Upper lobe of left lung (tissue), 6 donors: ENCODE measurements at regions not wholly inside any gene's neighbourhood (a gene's known extent, or its start where the extent isn't known, plus 50 kb on each side); places are given as distances from the start of the nearest gene placed in this dataset.

Experiments
- ATAC-seq, 2 donors: fragments of 200-7000 bp; cut with Tn5 transposase; one replicate each; pipeline ENCODE4 v1.9.1; 2022; ENCODE audit warnings: mild to moderate bottlenecking in 2 of 2, moderate library complexity in 2 of 2; ENCODE audit not compliant: low FRiP score in 2 of 2
- DNase-seq, 2 donors: peaks; one replicate each; pipeline ENCODE4 v3.0.0-alpha.2; 2019 to 2020
- H3K27ac ChIP-seq, 4 donors: fragments of 200-600 bp; sonication (generic); one replicate each; pipeline ENCODE4 v1.5.1; 2016 to 2019
- H3K27me3 ChIP-seq, 4 donors: fragments of 200-600 bp; sonication (generic); one replicate each; pipeline ENCODE4 v1.5.1; 2017 to 2019
- H3K36me3 ChIP-seq, 4 donors: fragments of 200-600 bp; sonication (generic); one replicate each; pipeline ENCODE4 v1.5.1; 2016 to 2019
- H3K4me1 ChIP-seq, 4 donors: fragments of 200-600 bp; sonication (generic); one replicate each; pipeline ENCODE4 v1.5.1; 2018 to 2019
- H3K4me3 ChIP-seq, 4 donors: fragments of 200-600 bp; sonication (generic); one replicate each; pipeline ENCODE4 v1.5.1; 2017 to 2019; ENCODE audit warnings: mild to moderate bottlenecking in 2 of 4, moderate library complexity in 1 of 4
- H3K9me3 ChIP-seq, 4 donors: fragments of 200-600 bp; sonication (generic); one replicate each; pipeline ENCODE4 v1.5.1; 2018 to 2019
- EP300 ChIP-seq, 4 donors: sonication (generic); formaldehyde crosslinking; IDR thresholded peaks; one replicate each; pipeline ENCODE4 v1.5.1; 2017; ENCODE audit warnings: antibody characterized with exemption in 4 of 4, control low read depth in 2 of 4
- POLR2A ChIP-seq, 4 donors: fragments of 450-650 bp; IDR thresholded peaks; one replicate each; pipeline ENCODE4 v1.5.1; 2016 to 2017; ENCODE audit warnings: antibody characterized with exemption in 4 of 4, mild to moderate bottlenecking in 2 of 4
- POLR2AphosphoS5 ChIP-seq, 2 donors: sonication (generic); formaldehyde crosslinking; IDR thresholded peaks; one replicate each; pipeline ENCODE4 v1.5.1; 2017; ENCODE audit warnings: antibody characterized with exemption in 2 of 2
- WGBS, 2 donors: methylation state at CpG; one replicate each; pipeline ENCODE4 v1.1.5; 2017 to 2018; 5-methylcytosine and 5-hydroxymethylcytosine counted together
- TF ChIP-seq, protein P1 (sequence below), 6 experiments: fragments of 450-650 bp in 4 of 6; fragments of 200-600 bp in 2 of 6; sonication (generic) in 2 of 6; IDR thresholded peaks; one replicate each; pipeline ENCODE4 v1.5.1; 2016 to 2019; ENCODE audit warnings: antibody characterized with exemption in 6 of 6
- donor health status: DM: no; HTN: no; CAD: no; lungs with moderate emphysema.
- donor health status: DM: no; HTN: yes; CAD: no; lungs with severe emphysema.

DNA sequence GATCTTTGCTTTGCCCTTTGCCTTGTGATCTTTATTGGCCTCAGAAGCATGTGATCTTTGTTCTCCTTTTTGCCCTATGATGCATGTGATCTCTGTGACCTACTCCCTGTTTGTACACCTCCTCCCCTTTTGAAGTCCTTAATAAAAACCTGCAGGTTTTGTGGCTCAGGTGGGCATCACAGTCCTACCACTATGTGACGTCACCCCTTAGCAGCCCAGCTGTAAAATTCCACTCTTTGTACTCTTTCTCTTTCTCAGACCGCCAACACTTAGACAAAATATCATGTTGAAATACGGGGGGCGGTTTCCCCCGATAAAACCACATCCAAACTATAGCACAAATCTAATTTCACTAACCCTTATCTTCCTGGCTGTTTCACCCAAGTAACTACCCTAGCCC lies 76.7 kb upstream of the RAPGEF4 start:
- DNase-seq: no peak
- WGBS, 2 donors: 92% methylated on average over 5 of the region's 5 CpGs
- H3K4me1 ChIP-seq: no peaks in the 10 kb centered on the region
- H3K9me3 ChIP-seq: peaks cover 0 to 11% (median 2%) of the 10 kb centered on the region in 4 donors
- H3K27me3 ChIP-seq: no peaks in the 10 kb centered on the region
- H3K27ac ChIP-seq: no peak overlapping the region
- no peak for TF ChIP-seq POLR2AphosphoS5 (IDR thresholded peaks at IDR 0.05)
- TF ChIP-seq, protein P1, sequence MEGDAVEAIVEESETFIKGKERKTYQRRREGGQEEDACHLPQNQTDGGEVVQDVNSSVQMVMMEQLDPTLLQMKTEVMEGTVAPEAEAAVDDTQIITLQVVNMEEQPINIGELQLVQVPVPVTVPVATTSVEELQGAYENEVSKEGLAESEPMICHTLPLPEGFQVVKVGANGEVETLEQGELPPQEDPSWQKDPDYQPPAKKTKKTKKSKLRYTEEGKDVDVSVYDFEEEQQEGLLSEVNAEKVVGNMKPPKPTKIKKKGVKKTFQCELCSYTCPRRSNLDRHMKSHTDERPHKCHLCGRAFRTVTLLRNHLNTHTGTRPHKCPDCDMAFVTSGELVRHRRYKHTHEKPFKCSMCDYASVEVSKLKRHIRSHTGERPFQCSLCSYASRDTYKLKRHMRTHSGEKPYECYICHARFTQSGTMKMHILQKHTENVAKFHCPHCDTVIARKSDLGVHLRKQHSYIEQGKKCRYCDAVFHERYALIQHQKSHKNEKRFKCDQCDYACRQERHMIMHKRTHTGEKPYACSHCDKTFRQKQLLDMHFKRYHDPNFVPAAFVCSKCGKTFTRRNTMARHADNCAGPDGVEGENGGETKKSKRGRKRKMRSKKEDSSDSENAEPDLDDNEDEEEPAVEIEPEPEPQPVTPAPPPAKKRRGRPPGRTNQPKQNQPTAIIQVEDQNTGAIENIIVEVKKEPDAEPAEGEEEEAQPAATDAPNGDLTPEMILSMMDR (IDR thresholded peaks at IDR 0.05): no peak
- TF ChIP-seq EP300 (IDR thresholded peaks at IDR 0.05): no peak
- TF ChIP-seq POLR2A (IDR thresholded peaks at IDR 0.05): no peak
- no peak for ATAC-seq
- no peak overlapping the region for H3K4me3 ChIP-seq
- H3K36me3 ChIP-seq: no peaks in the 10 kb centered on the region

DNA sequence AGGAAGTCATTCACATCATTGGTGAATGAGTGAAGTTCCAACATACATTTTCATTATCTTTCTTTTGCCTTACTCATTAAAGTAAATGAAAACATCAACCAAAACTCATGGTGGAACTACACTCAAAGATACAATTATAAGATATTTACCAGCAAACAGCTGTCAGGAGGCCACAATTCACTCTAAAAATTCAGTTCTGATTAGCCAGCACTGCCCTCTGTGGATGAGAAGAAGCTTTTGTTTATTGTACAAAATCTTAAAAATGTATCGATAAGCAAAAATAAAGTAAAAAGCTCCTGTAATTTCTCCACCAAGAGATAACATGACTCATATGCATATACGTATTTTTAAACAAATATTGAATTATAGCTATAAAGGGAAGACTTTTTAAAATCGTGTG lies 73.5 kb upstream of the RAPGEF4 start:
- ATAC-seq: no peak
- Histone ChIP-seq H3K4me1 (no peaks in the 10 kb centered on the region), H3K27ac (no peak overlapping the region), H3K9me3 (peaks cover 0 to 11% (median 2%) of the 10 kb centered on the region in 4 donors), H3K4me3 (no peak overlapping the region), H3K36me3 (no peaks in the 10 kb centered on the region), H3K27me3 (no peaks in the 10 kb centered on the region)
- 72 to 77% methylated on average over 3 of the region's 3 CpGs for WGBS, 2 donors
- TF ChIP-seq POLR2AphosphoS5 (IDR thresholded peaks at IDR 0.05) (no peak), POLR2A (IDR thresholded peaks at IDR 0.05) (no peak), EP300 (IDR thresholded peaks at IDR 0.05) (no peak)
- TF ChIP-seq, protein P1 (IDR thresholded peaks at IDR 0.05): no peak
- no peak for DNase-seq

DNA sequence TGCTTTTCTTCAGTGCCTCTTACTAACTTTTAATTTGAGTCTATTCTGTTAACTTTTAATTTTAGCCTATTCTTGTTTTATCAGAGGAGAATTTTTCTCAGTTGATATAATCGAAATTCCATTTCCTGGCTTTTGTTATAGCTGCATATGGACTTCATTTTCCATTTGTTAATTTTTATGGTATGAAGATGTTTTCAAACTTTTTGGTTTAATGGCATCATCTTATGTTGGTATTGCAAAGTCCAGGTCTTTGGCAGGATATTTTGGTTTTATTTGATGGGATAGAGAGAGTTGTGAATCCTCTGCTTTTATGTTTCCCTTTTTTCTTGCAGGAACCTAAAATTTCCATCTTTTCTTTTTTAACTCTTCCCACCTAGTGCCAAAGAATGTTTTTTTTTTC lies 70.9 kb upstream of the RAPGEF4 start:
- no peak overlapping the region for H3K4me3 ChIP-seq
- no peak overlapping the region for H3K27ac ChIP-seq
- no peak for ATAC-seq
- no peak for DNase-seq
- WGBS, 2 donors: 81 to 88% methylated on average over 1 of the region's 1 CpG
- no peaks in the 10 kb centered on the region for H3K27me3 ChIP-seq
- peaks cover 0 to 1% (median 0%) of the 10 kb centered on the region in 4 donors for H3K9me3 ChIP-seq
- TF ChIP-seq POLR2A (IDR thresholded peaks at IDR 0.05) (no peak), POLR2AphosphoS5 (IDR thresholded peaks at IDR 0.05) (no peak), EP300 (IDR thresholded peaks at IDR 0.05) (no peak)
- TF ChIP-seq, protein P1 (IDR thresholded peaks at IDR 0.05): no peak
- H3K4me1 ChIP-seq: no peaks in the 10 kb centered on the region
- no peaks in the 10 kb centered on the region for H3K36me3 ChIP-seq

- Histone ChIP-seq H3K36me3 (no peaks in the 10 kb centered on the region), H3K9me3 (no peaks in the 10 kb centered on the region), H3K27me3 (no peaks in the 10 kb centered on the region), H3K4me3 (no peak overlapping the region), H3K4me1 (no peaks in the 10 kb centered on the region), H3K27ac (no peak overlapping the region)
- TF ChIP-seq, protein P1 (IDR thresholded peaks at IDR 0.05): no peak
- no peak for TF ChIP-seq POLR2AphosphoS5 (IDR thresholded peaks at IDR 0.05)
- no peak for TF ChIP-seq POLR2A (IDR thresholded peaks at IDR 0.05)
- 72 to 76% methylated on average over 3 of the region's 3 CpGs for WGBS, 2 donors
- ATAC-seq (no peak), DNase-seq (no peak)
These were observed 67.9 kb upstream of the RAPGEF4 start for GRCh38 chr2:172667581-172668325.

- no peak overlapping the region for H3K4me3 ChIP-seq
- DNase-seq (no peak), ATAC-seq (no peak)
- no peaks in the 10 kb centered on the region for H3K9me3 ChIP-seq
- no peak overlapping the region for H3K27ac ChIP-seq
- TF ChIP-seq EP300 (IDR thresholded peaks at IDR 0.05) (no peak), POLR2AphosphoS5 (IDR thresholded peaks at IDR 0.05) (no peak), POLR2A (IDR thresholded peaks at IDR 0.05) (no peak)
- TF ChIP-seq, protein P1 (IDR thresholded peaks at IDR 0.05): no peak
- no peaks in the 10 kb centered on the region for H3K36me3 ChIP-seq
- peaks cover 0 to 5% (median 0%) of the 10 kb centered on the region in 4 donors for H3K4me1 ChIP-seq
- WGBS, 2 donors: 88 to 90% methylated on average over 1 of the region's 1 CpG
- no peaks in the 10 kb centered on the region for H3K27me3 ChIP-seq
These were observed 64.1 kb upstream of the RAPGEF4 start for GRCh38 chr2:172671501-172671900.
